Sigmoid colon (tissue), 6 donors: ENCODE measurements at regions not wholly inside any gene's neighbourhood (a gene's known extent, or its start where the extent isn't known, plus 50 kb on each side); places are given as distances from the start of the nearest gene placed in this dataset.

Experiments
- DNase-seq: peaks from one replicate; pipeline ENCODE4 v3.0.0-alpha.2; 2019
- H3K27ac ChIP-seq, 4 donors: fragments of 200-600 bp; sonication (generic); one replicate each; pipeline ENCODE4 v1.5.1; 2016 to 2019; ENCODE audit warnings: mild to moderate bottlenecking in 1 of 4
- H3K27me3 ChIP-seq, 3 donors: fragments of 200-600 bp; sonication (generic); one replicate each; pipeline ENCODE4 v1.5.1; 2019; ENCODE audit warnings: mild to moderate bottlenecking in 1 of 3
- H3K36me3 ChIP-seq, 4 donors: fragments of 200-600 bp; sonication (generic); one replicate each; pipeline ENCODE4 v1.5.1; 2016 to 2019
- H3K4me1 ChIP-seq, 4 donors: fragments of 200-600 bp; sonication (generic); one replicate each; pipeline ENCODE4 v1.5.1; 2017 to 2019
- H3K4me3 ChIP-seq, 4 donors: fragments of 200-600 bp; sonication (generic); one replicate each; pipeline ENCODE4 v1.5.1; 2017 to 2019; ENCODE audit warnings: mild to moderate bottlenecking in 2 of 4, moderate library complexity in 1 of 4
- H3K9me3 ChIP-seq, 4 donors: fragments of 200-600 bp in 3 of 4; sonication (generic) in 3 of 4; one replicate each; pipeline versions ENCODE4 v1.5.1 to v1.6.1; 2013 to 2019
- CTCF ChIP-seq, 4 experiments: fragments of 450-650 bp in 3 of 4; fragments of 200-600 bp in 1 of 4; IDR thresholded peaks; one replicate each; pipeline ENCODE4 v1.5.1; 2016 to 2019; ENCODE audit warnings: antibody characterized with exemption in 4 of 4, mild to moderate bottlenecking in 3 of 4, moderate library complexity in 2 of 4
- EP300 ChIP-seq, 4 donors: sonication (generic); formaldehyde crosslinking; IDR thresholded peaks; one replicate each; pipeline ENCODE4 v1.6.1; 2017; ENCODE audit warnings: antibody characterized with exemption in 4 of 4
- POLR2A ChIP-seq, 2 donors: fragments of 450-650 bp; IDR thresholded peaks; one replicate each; pipeline ENCODE4 v1.6.1; 2016; ENCODE audit warnings: antibody characterized with exemption in 2 of 2, mild to moderate bottlenecking in 2 of 2, moderate library complexity in 2 of 2
- POLR2AphosphoS5 ChIP-seq, 4 donors: sonication (generic); formaldehyde crosslinking; IDR thresholded peaks; one replicate each; pipeline ENCODE4 v1.6.1; 2017; ENCODE audit warnings: antibody characterized with exemption in 4 of 4
- whole genome bisulfite sequencing, 2 donors: extraction: QIAGEN DNeasy Blood & Tissue Kit; methylation state at CpG; one replicate each; pipeline ENCODE4 v1.1.7; 2013; 5-methylcytosine and 5-hydroxymethylcytosine counted together
- intact Hi-C: fragments of 100-400 bp; cut with DNase I; formaldehyde crosslinking; loops from one replicate; pipeline ENCODE4 v1.15.1; 2023
- donor health status: healthy with polysubstance abuse.
- donor health status: healthy.

- H3K27ac ChIP-seq: no peak overlapping the region
- no peaks in the 10 kb centered on the region for H3K9me3 ChIP-seq
- WGBS, 2 donors: 74 to 85% methylated on average over 1 of the region's 1 CpG
- no peak overlapping the region for H3K4me3 ChIP-seq
- H3K36me3 ChIP-seq: no peaks in the 10 kb centered on the region
- H3K27me3 ChIP-seq: no peaks in the 10 kb centered on the region
- TF ChIP-seq POLR2A (IDR thresholded peaks at IDR 0.05) (no peak), EP300 (IDR thresholded peaks at IDR 0.05) (no peak), POLR2AphosphoS5 (IDR thresholded peaks at IDR 0.05) (no peak), CTCF (IDR thresholded peaks at IDR 0.05) (no peak)
- intact Hi-C loops: no loop called here
- DNase-seq: no peak
- no peaks in the 10 kb centered on the region for H3K4me1 ChIP-seq
Observed at GRCh38 chr6:21436625-21437024, 156.9 kb upstream of the SOX4 start.

DNA sequence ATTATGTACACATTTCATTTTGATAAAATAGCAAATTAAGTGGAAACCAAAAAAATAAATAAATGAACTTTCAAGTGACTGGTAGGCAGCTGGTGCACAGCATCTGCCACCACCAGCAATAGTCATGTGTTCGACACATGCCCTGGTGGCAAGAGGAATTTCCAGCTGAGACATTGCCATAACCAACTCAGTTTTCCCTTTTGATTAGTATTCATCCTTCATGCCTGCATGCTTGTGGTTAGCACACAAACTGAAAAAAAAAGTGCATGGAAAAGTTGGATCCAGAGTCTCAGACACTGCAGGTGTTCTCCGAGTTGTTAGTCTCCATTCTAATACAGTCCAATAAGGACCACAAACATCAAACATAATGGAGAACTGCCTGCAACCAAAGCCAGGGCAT, 156.0 kb upstream of the SOX4 start:
- 91 to 97% methylated on average over 2 of the region's 2 CpGs for WGBS, 2 donors
- DNase-seq: no peak
- no peak for TF ChIP-seq EP300 (IDR thresholded peaks at IDR 0.05)
- no peak for TF ChIP-seq CTCF (IDR thresholded peaks at IDR 0.05)
- no peak for TF ChIP-seq POLR2AphosphoS5 (IDR thresholded peaks at IDR 0.05)
- no peak for TF ChIP-seq POLR2A (IDR thresholded peaks at IDR 0.05)
- H3K9me3 ChIP-seq: no peaks in the 10 kb centered on the region
- no peaks in the 10 kb centered on the region for H3K36me3 ChIP-seq
- no peaks in the 10 kb centered on the region for H3K4me1 ChIP-seq
- H3K27me3 ChIP-seq: no peaks in the 10 kb centered on the region
- intact Hi-C loops: no loop called here
- H3K27ac ChIP-seq: no peak overlapping the region
- H3K4me3 ChIP-seq: no peak overlapping the region

DNA sequence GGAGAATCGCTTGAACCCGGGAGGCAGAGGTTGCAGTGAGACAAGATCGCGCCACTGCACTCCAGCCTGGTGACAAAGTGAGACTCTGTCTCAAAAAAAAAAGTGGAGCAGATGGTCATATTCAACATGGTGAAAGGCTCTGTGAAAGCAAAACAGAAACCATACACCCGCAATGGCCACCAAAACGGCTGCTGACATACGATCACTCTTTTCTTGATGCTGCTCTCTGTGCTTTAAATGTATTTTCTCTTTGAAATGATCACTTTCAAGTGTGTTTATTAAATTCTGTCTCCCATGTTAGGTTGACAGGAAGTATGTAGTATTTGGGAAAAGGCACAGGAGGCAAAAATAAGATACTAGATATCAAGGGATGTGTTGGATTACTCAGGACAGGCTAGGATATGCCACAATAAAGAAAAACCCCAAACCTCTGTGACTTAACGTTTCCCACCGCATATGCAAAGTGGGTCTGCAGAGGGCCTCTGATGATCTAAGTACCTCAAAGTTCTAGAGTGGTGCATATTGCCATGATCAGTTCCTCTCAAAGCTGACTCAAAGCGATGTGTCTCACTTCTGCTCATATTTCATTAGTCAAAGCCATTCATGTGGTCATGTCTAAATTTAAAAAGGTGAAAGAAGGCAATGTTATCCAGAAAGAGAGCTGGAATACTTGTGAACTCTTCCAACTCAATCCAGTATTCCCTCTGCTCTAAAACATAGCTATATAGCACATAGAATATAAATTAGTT, 155.1 kb upstream of the SOX4 start:
- Histone ChIP-seq H3K4me3 (no peak overlapping the region), H3K9me3 (no peaks in the 10 kb centered on the region), H3K36me3 (no peaks in the 10 kb centered on the region), H3K27ac (no peak overlapping the region), H3K27me3 (no peaks in the 10 kb centered on the region), H3K4me1 (no peaks in the 10 kb centered on the region)
- whole genome bisulfite sequencing, 2 donors: 68 to 90% methylated on average over 10 of the region's 10 CpGs
- no peak for TF ChIP-seq CTCF (IDR thresholded peaks at IDR 0.05)
- no peak for TF ChIP-seq EP300 (IDR thresholded peaks at IDR 0.05)
- intact Hi-C loops: no loop called here
- no peak for DNase-seq

GRCh38 chr6:21438986-21439352, 154.6 kb upstream of the SOX4 start:
- no peaks in the 10 kb centered on the region for H3K9me3 ChIP-seq
- TF ChIP-seq POLR2AphosphoS5 (IDR thresholded peaks at IDR 0.05) (no peak), POLR2A (IDR thresholded peaks at IDR 0.05) (no peak), CTCF (IDR thresholded peaks at IDR 0.05) (no peak), EP300 (IDR thresholded peaks at IDR 0.05) (no peak)
- no peak overlapping the region for H3K4me3 ChIP-seq
- DNase-seq: no peak
- H3K4me1 ChIP-seq: no peaks in the 10 kb centered on the region
- 37 to 67% methylated on average over 2 of the region's 2 CpGs for WGBS, 2 donors
- H3K27ac ChIP-seq: no peak overlapping the region
- no peaks in the 10 kb centered on the region for H3K36me3 ChIP-seq
- intact Hi-C loops: no loop called here
- no peaks in the 10 kb centered on the region for H3K27me3 ChIP-seq

DNA sequence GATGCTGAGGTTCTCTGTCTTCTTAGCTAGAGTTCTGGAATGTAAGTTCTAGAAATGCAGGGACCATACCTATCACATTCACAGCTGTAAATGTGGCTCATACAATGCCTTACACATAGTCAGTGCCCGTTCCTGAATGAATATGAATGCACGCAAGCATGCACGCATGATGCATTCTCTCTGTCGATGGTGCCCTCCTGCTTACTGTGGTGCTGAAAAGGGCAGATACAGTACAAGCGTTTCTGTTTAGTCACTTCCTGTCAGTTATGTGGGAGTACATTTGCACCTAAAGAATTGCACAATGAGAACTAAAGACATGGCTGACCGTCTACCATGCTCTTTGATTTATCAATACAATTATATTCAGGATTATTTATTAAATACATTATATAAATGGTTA, 152.2 kb upstream of the SOX4 start:
- TF ChIP-seq POLR2A (IDR thresholded peaks at IDR 0.05) (no peak), POLR2AphosphoS5 (IDR thresholded peaks at IDR 0.05) (no peak), EP300 (IDR thresholded peaks at IDR 0.05) (no peak), CTCF (IDR thresholded peaks at IDR 0.05) (no peak)
- no peaks in the 10 kb centered on the region for H3K4me1 ChIP-seq
- intact Hi-C loops: no loop called here
- H3K27me3 ChIP-seq: no peaks in the 10 kb centered on the region
- no peak overlapping the region for H3K27ac ChIP-seq
- H3K9me3 ChIP-seq: no peaks in the 10 kb centered on the region
- 85 to 94% methylated on average over 6 of the region's 6 CpGs for WGBS, 2 donors
- DNase-seq: no peak
- H3K36me3 ChIP-seq: no peaks in the 10 kb centered on the region
- H3K4me3 ChIP-seq: no peak overlapping the region
